ENCODE measurements at regions not wholly inside any gene's neighbourhood (a gene's known extent, or its start where the extent isn't known, plus 50 kb on each side); places are given as distances from the start of the nearest gene placed in this dataset.

DNA sequence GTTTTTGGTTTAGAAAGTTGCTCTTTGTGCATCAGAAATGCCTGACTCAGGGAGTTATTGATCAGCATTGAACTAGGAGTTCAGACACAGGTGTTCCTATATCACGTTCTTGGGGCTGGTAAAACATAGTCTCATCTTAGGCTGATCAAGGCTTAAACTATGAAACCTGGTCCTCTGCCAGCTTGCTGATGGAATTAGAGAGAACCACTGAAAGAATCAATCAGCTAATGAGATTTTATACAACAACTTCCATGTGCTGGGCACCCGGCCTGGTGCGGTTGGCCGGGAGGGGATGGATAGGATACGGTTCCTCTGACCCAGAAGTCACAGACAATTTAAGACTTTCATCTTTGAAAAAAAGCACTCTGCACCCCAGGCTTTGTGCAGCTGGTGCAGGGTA is 164.9 kb downstream of the RDH14 start:
- TF ChIP-seq, protein P1, sequence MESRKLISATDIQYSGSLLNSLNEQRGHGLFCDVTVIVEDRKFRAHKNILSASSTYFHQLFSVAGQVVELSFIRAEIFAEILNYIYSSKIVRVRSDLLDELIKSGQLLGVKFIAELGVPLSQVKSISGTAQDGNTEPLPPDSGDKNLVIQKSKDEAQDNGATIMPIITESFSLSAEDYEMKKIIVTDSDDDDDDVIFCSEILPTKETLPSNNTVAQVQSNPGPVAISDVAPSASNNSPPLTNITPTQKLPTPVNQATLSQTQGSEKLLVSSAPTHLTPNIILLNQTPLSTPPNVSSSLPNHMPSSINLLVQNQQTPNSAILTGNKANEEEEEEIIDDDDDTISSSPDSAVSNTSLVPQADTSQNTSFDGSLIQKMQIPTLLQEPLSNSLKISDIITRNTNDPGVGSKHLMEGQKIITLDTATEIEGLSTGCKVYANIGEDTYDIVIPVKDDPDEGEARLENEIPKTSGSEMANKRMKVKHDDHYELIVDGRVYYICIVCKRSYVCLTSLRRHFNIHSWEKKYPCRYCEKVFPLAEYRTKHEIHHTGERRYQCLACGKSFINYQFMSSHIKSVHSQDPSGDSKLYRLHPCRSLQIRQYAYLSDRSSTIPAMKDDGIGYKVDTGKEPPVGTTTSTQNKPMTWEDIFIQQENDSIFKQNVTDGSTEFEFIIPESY (IDR thresholded peaks at IDR 0.05) = no peak
- TF ChIP-seq SP1 (IDR thresholded peaks at IDR 0.05) (no peak), REST (IDR thresholded peaks at IDR 0.05) (no peak), CTCF (IDR thresholded peaks at IDR 0.05; ENCODE audit: low read depth, low read length, missing input control) (no peak), TAF1 (conservative IDR thresholded peaks at IDR 0.05) (no peak), FOXA1 (IDR thresholded peaks at IDR 0.05) (no peak)

All from liver (tissue), 3 donors.